D721Med (cell line): ENCODE measurements at regions not wholly inside any gene's neighbourhood (a gene's known extent, or its start where the extent isn't known, plus 50 kb on each side); places are given as distances from the start of the nearest gene placed in this dataset.
"Not testable (repeated sequence)": the region's sequence is repeated elsewhere in the genome, so short reads cannot be mapped to it uniquely, and the experiment has no call there.

Source experiments
- DNase-seq: peaks from one replicate; pipeline ENCODE4 v3.0.0; 2011; ENCODE audit warnings: low spot score; ENCODE audit not compliant: insufficient read length
- FAIRE-seq: peaks from 2 replicates; lab custom pipeline; 2011; peaks lifted over from hg19 to GRCh38; lab: Jason Lieb, UNC
- TF ChIP-seq, protein P1 (sequence below): IDR thresholded peaks from 2 replicates; pipeline ENCODE4 v1.5.1; 2012; ENCODE audit warnings: mild to moderate bottlenecking, control low read depth; ENCODE audit not compliant: insufficient read depth; ENCODE audit errors: missing control alignments

DNA sequence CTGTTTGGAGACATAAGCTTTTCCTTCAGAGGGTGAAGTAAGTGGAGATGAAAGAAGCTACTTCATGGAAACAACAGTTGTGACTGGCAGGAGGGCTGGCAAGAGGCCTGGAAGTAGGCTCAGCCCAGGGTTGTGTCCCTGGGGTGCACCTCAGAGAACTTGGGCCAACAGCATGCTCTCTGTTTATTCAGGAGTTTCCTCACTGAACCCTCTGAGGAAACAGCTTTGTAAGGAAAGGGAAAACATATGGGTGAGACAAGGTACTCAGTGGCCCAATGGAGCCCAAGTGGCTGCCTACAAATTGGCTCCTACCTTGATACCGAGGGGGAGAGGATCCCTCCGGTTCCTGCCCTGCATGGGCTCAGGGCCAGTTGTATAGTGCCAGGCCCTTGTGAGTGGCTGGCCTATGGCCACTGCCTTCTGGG lies 115.5 kb upstream of the ITGA6 start:
- no peak for FAIRE-seq
- DNase-seq = no peak
- TF ChIP-seq, protein P1, sequence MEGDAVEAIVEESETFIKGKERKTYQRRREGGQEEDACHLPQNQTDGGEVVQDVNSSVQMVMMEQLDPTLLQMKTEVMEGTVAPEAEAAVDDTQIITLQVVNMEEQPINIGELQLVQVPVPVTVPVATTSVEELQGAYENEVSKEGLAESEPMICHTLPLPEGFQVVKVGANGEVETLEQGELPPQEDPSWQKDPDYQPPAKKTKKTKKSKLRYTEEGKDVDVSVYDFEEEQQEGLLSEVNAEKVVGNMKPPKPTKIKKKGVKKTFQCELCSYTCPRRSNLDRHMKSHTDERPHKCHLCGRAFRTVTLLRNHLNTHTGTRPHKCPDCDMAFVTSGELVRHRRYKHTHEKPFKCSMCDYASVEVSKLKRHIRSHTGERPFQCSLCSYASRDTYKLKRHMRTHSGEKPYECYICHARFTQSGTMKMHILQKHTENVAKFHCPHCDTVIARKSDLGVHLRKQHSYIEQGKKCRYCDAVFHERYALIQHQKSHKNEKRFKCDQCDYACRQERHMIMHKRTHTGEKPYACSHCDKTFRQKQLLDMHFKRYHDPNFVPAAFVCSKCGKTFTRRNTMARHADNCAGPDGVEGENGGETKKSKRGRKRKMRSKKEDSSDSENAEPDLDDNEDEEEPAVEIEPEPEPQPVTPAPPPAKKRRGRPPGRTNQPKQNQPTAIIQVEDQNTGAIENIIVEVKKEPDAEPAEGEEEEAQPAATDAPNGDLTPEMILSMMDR = no peak

DNA sequence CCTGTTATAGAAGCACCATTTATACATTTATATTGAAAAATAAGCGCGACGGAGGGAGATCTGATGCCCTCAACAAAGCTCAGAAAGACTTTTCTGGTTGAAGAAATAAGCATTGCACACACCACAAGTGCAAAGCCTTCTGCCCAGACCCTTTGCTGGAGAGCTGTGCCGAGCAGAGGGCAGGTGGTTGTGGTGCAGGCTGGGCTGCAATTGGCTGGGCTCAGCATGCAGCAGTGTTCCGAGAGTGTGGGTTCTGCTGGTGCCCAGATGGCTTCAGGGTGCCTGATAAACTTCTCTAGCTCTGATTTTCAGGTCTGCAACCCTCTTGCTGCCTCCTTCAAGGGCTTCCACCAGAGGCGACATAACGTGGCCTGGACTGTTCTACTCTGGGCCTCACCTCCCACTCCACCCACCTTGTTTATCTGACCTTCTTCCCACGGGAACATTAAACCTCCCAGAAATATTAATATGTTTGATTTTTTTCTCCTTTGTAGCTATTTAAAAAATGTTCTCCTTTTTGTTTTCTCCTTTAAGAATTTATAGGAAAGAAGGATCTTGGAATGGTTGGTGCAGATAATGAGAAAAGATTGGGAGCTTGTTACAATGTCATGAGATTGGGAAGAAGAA lies 113.6 kb upstream of the ITGA6 start:
- TF ChIP-seq, protein P1 = no peak
- FAIRE-seq = no peak

DNA sequence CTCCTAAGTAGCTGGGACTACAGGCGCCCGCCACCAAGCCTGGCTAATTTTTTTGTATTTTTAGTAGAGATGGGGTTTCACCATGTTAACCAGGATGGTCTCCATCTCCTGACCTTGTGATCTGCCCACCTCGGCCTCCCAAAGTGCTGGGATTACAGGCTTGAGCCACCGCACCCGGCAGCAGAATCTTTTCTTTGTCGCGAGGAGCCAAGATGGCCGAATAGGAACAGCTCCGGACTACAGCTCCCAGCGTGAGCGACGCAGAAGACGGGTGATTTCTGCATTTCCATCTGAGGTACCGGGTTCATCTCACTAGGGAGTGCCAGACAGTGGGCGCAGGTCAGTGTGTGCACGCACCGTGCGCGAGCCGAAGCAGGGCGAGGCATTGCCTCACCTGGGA lies 112.3 kb upstream of the ITGA6 start:
- not testable (repeated sequence) for DNase-seq, FAIRE-seq

More for the DNA sequence above, 113.6 kb upstream of the ITGA6 start:
- no peak for DNase-seq

DNA sequence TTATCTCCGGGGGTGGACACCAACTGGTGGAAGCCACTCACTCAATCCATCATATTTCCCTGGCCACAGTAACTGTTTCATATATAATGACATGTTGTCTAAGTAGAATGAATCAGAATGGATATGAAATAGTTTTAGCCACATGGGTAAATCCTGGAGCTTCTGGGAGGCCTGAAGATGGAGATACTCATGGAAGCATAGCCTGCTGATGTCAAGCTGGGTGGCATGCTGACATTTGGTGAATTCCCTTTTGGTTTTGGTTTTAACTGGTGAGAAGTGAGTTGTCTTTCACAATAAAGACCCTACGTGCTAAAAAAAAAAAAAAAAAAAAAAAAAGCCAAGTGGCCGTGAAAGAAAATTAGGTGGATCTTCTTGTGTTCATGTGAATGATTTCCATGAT lies 105.3 kb upstream of the ITGA6 start:
- DNase-seq (no peak), FAIRE-seq (no peak)
- TF ChIP-seq, protein P1 = no peak

DNA sequence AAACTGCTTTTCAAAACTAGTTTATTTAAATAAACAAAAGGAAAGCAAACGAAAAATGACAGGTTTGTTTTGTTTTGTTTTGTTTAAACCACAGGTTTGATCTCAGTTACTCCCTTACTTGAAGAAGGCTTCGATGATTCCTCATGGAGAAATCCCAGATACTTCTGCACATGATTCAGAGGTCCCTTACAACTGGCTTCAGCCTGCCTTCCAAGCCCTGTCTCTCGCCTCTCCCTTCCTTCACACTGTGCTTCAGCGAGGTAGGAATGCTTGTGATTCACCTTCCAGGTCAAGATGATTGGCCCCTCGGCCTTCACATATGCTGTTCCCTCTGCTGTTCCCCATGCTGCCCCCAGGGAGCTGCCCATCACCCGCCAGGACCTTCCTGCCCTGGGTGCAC lies 104.1 kb upstream of the ITGA6 start:
- FAIRE-seq (no peak), DNase-seq (no peak)
- TF ChIP-seq, protein P1 = no peak

DNA sequence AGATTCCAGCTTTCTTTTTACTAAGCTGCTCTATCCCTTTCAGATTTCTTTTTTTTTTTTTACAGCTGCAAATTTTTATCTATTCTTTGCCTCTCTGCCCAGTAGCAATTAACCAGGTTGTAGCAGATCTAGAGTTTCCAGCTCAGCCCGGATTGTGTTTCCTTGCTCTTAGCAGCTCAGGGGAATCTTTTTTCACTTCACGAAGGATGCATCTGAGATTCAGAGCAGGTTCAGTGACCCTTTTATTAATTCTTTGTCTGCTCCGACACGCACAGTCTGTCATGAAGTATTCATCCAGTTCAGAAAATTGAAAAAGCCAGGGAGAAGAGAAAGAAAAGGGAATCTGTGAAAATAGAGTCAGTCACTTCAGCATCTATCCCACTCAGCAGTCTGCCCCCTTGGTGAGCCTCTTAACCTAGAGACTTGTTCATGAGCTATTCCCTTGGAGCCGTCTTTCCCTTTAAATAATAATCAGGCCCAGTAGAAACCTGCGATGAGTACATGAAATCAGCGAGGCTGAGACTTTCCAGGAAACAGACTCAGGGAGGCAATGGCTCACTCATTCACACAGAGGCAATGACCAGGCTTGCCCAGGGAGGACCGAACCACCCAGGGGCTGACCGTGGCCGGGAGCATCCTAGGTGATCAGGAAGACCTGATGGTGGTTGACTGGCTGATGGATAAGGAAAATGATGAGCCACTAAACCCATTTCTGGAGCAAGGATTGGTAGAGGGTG lies 103.4 kb upstream of the ITGA6 start:
- DNase-seq (no peak), FAIRE-seq (no peak)
- TF ChIP-seq, protein P1 = no peak

DNA sequence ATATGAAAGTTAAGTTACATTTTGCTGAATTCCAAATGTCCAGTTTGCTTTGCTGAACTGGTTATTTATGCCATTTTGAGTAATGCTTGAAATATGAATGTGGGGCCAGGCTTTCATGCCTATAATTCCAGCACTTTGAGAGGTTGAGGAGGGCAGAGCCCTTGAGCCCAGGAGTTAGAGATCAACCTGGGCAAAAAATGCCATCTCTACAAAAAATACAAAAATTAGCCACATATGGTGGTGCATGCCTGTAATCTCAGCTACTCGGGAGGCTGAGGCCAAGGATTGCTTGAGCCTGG lies 101.2 kb upstream of the ITGA6 start:
- TF ChIP-seq, protein P1 = no peak
- DNase-seq (no peak), FAIRE-seq (no peak)
